IPS DF 6.9 (cell line): ENCODE measurements at regions not wholly inside any gene's neighbourhood (a gene's known extent, or its start where the extent isn't known, plus 50 kb on each side); places are given as distances from the start of the nearest gene placed in this dataset.

Experiments used
- DNase-seq: peaks from one replicate; pipeline ENCODE4 v3.0.0-alpha.2; 2013; ENCODE audit warnings: low read depth, low spot score
- H3K27ac ChIP-seq: one replicate; pipeline ENCODE4 v1.5.1; 2013; ENCODE audit warnings: low read length, control low read depth
- H3K27me3 ChIP-seq: 2 replicates; pipeline ENCODE4 v1.6.1; 2013; ENCODE audit warnings: mild to moderate bottlenecking, low read length; ENCODE audit not compliant: control insufficient read depth, insufficient read depth
- H3K36me3 ChIP-seq: 2 replicates; pipeline ENCODE4 v1.6.1; 2013; ENCODE audit warnings: low read length; ENCODE audit not compliant: control insufficient read depth, insufficient read depth
- H3K4me1 ChIP-seq: 2 replicates; pipeline ENCODE4 v1.6.1; 2013; ENCODE audit warnings: low read length; ENCODE audit not compliant: control insufficient read depth, insufficient read depth
- H3K4me3 ChIP-seq: 2 replicates; pipeline ENCODE4 v1.5.1; 2013; ENCODE audit warnings: mild to moderate bottlenecking, low read length
- H3K9me3 ChIP-seq: 2 replicates; pipeline ENCODE4 v1.6.1; 2013; ENCODE audit warnings: low read length, inconsistent platforms; ENCODE audit not compliant: control insufficient read depth, insufficient read depth
- WGBS: extraction: QIAGEN DNeasy Blood & Tissue Kit; methylation state at CpG from one replicate; pipeline ENCODE4 v1.1.7; 2013; ENCODE audit warnings: mixed read lengths, missing lambda C conversion rate; ENCODE audit not compliant: insufficient read length, insufficient coverage; 5-methylcytosine and 5-hydroxymethylcytosine counted together

DNA sequence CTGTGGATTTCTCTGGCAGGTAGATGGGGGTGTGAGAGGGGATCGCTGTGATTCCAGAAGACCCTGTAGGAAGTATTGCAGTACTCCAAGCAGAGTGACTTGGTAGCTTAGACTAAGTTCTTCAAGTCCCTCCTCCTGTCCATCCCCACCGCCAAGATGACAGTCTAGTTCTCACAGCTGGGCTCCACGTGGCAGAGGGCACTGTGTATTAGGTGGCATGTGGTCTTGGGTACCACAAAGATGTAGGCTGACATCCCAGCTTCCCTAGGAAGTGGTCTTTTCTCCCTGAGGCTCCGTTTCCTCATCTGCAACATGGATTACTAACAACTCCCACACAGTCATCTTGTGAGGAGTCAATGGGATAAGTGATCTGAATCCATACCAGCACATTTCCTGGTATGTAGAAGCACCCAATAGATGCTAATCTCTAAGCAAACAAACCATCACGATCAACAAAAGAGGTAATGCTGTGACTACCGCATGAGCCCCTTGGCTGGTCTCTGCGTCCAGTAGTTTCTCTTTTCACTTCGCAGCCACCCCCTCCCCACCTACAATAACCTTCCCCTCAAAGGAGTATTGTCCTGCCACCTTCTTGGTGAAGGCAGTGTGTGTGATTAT is 349.1 kb upstream of the EEF2KMT start:
- peaks cover 5% of the 10 kb centered on the region; the same call in 1 of the 2 replicates for H3K4me1 ChIP-seq
- no CpG with 5 or more reads among the region's 8 CpGs for WGBS
- H3K27ac ChIP-seq, result no peak overlapping the region
- no peak overlapping the region for H3K4me3 ChIP-seq
- no peak for DNase-seq
- H3K9me3 ChIP-seq, result no peaks in the 10 kb centered on the region
- H3K27me3 ChIP-seq, result no peaks in the 10 kb centered on the region
- H3K36me3 ChIP-seq, result no peaks in the 10 kb centered on the region

DNA sequence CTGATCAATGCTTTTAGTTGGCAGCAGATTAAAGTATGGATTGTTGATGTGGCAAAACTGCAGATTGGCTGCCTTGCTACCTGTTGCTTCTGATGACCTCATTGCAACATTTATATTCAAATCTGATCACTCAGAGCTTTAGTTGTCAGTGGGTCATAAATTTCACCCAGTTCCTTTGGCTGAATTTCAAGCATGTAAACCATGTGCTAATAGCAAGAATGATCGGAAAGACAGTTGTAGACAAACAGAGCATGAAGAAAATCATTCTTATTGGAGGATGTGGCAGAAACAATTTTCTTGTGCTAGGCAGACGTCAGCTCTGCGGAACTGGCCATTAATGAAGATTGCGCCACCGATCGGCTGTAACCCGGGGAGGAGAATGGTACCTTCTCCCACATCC is 346.6 kb upstream of the EEF2KMT start:
- H3K36me3 ChIP-seq, result no peaks in the 10 kb centered on the region

DNA sequence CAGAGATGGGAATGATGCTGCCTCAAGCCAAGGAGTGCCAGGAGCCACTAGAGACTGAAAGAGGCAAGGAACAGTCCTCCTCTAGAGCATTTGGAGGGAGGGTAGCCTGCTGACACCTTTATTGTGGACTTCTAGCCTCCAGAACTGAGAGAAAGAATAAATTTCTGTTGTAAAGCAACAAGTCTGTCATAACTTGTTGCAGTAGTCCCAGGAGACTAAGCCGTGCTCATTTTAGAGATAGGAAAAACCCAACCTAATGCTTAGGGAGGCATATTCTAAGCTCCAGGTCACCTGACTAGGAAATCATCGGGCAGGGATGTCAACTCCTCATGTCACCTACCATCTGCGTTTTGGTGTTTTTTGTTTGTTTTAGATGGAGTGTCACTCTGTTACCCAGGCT is 345.4 kb upstream of the EEF2KMT start:
- peaks cover 2% of the 10 kb centered on the region; the same call in 1 of the 2 replicates for H3K4me1 ChIP-seq
- H3K27ac ChIP-seq, result no peak overlapping the region
- no peaks in the 10 kb centered on the region for H3K9me3 ChIP-seq
- DNase-seq, result no peak
- H3K27me3 ChIP-seq, result no peaks in the 10 kb centered on the region
- no CpG with 5 or more reads among the region's 3 CpGs for WGBS
- H3K36me3 ChIP-seq, result no peaks in the 10 kb centered on the region
- H3K4me3 ChIP-seq, result no peak overlapping the region

More for the DNA sequence above, 346.6 kb upstream of the EEF2KMT start:
- no peak overlapping the region for H3K4me3 ChIP-seq
- H3K4me1 ChIP-seq, result peaks cover 2% of the 10 kb centered on the region; the same call in 1 of the 2 replicates
- no peaks in the 10 kb centered on the region for H3K27me3 ChIP-seq
- H3K27ac ChIP-seq, result no peak overlapping the region
- no peaks in the 10 kb centered on the region for H3K9me3 ChIP-seq
- no peak for DNase-seq
- no CpG with 5 or more reads among the region's 7 CpGs for WGBS

DNA sequence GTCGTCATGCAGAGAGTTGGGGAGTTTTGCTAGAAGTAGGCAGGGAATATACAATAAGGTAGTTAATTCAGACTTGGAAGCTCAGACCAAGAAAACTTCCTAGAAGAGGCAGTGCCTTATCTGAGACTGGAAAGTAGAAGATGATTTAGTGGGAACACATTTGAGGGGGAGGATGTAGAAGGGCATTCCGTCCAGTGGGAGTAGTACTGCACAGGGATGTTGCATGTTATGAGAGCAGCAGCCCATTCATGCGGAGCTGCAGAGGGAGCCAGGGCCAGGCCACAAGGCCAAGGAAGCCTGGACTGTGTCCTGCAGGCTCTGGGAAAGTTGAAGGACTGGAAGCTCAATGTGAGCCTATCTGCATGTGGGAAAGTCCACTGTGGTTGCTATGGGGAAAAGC is 344.5 kb upstream of the EEF2KMT start:
- Histone ChIP-seq H3K4me1 (peaks cover 2% of the 10 kb centered on the region; the same call in 1 of the 2 replicates), H3K36me3 (no peaks in the 10 kb centered on the region), H3K9me3 (no peaks in the 10 kb centered on the region), H3K27me3 (no peaks in the 10 kb centered on the region), H3K27ac (no peak overlapping the region), H3K4me3 (no peak overlapping the region)
- WGBS, result no CpG with 5 or more reads among the region's 3 CpGs
- no peak for DNase-seq

DNA sequence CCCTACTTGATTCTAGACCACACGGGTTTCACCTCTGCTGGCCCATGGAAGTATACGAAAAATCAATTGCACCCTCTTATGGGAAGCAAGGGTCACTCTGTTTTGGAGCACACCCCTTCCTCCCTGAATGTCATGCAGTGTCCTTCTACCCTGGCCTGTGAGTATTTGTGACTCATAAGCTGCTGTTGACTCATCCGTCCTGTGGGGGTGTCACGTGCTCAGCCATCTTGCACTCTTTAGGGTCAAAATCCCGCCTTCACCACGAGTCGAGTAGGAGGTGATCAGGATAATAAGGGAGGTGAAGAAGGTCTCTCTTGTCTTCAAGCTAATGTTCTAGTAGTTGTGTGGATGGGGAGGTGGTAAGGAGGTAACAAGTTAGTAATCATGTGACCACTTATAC is 341.0 kb upstream of the EEF2KMT start:
- H3K4me1 ChIP-seq, result no peaks in the 10 kb centered on the region; the same call in 1 of the 2 replicates
- no peaks in the 10 kb centered on the region for H3K36me3 ChIP-seq
- H3K27me3 ChIP-seq, result no peaks in the 10 kb centered on the region
- no peaks in the 10 kb centered on the region for H3K9me3 ChIP-seq
- no peak overlapping the region for H3K27ac ChIP-seq
- WGBS, result no CpG with 5 or more reads among the region's 7 CpGs
- no peak for DNase-seq
- H3K4me3 ChIP-seq, result no peak overlapping the region

DNA sequence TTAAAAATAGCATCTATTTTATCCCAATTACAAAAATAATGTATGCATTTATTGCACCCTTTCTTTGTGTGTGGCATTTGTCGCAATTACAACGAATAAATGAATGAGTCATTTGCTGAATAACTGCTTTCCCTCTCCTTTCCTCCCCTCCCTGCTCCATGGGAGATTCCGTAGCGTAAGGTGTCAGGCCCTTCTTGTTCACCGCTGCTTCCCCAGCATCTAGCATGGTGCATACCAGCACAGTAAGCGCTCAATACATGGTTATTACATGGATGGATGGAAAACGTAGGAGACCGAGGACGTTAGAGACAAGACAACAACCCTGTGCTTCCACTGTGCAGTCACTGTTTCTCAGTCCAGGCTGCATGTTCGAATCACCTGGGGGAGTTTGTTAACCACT is 336.0 kb upstream of the EEF2KMT start:
- no peaks in the 10 kb centered on the region for H3K27me3 ChIP-seq
- H3K4me1 ChIP-seq, result peaks cover 2% of the 10 kb centered on the region; the same call in 1 of the 2 replicates
- DNase-seq, result no peak
- H3K36me3 ChIP-seq, result no peaks in the 10 kb centered on the region
- no peak overlapping the region for H3K4me3 ChIP-seq
- WGBS, result no CpG with 5 or more reads among the region's 10 CpGs
- no peak overlapping the region for H3K27ac ChIP-seq
- no peaks in the 10 kb centered on the region for H3K9me3 ChIP-seq

DNA sequence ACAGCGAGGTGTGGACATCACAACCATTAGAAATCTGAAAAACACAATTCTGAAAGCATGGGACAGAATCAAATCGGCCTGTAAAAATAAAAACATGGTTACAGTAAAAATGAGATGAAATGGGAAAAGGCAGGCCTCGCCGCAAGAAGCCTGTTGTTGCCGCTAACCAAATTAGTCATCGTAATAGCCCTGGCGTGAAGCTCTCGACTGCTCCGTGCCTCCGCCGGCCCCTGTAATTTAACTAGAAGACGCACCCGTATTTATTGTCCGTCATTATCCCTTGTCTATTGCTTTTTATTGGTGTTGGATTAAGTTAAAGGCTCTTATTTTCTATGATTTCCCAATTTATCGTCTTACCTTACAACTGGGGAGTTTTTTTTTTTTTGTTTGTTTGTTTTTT is 334.6 kb upstream of the EEF2KMT start:
- WGBS, result no CpG with 5 or more reads among the region's 15 CpGs
- no peak for DNase-seq
- no peak overlapping the region for H3K4me3 ChIP-seq
- H3K27me3 ChIP-seq, result no peaks in the 10 kb centered on the region
- H3K36me3 ChIP-seq, result no peaks in the 10 kb centered on the region
- no peak overlapping the region for H3K27ac ChIP-seq
- peaks cover 2% of the 10 kb centered on the region; the same call in 1 of the 2 replicates for H3K4me1 ChIP-seq
- no peaks in the 10 kb centered on the region for H3K9me3 ChIP-seq

DNA sequence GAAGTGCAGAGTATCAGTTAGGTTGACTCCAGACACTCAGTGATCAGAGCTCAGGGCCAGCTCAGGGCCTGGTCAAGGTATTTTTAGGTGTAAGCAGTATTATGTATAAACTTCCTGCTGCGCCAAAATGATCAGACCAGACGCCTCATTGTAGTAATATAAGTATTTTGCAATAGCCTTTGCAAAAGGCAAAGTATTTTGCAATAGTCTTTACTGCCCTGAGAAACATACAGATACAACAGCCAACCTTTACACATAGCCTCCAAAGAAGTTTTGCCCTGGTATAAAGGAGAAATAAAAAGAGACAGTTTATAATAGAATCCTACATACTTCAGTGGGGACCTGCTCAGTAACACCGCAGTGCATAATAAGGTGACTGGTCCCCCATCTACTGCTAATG is 333.0 kb upstream of the EEF2KMT start:
- H3K27ac ChIP-seq, result no peak overlapping the region
- WGBS, result no CpG with 5 or more reads among the region's 3 CpGs
- DNase-seq, result no peak

DNA sequence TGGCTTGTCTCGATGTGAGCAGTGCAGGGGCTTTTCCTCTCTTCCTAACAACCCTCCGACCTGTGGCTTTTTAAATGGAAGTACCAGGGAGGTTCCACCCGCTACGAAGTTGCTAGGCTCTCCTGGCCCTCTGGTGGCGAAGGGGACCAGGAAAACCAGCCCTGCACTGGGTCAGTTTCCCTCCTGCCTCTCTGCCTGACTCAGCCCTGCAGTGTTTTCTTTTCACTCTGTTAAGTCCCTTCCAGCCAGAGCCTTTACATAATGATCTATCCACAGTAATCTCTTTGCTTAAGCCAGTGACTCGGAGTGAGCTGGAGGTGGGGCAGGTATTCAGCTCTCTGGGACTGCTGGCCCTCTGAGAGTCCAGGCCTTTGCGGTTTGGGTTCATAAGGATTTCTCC is 331.3 kb upstream of the EEF2KMT start:
- no peak overlapping the region for H3K27ac ChIP-seq
- H3K27me3 ChIP-seq, result no peaks in the 10 kb centered on the region
- no CpG with 5 or more reads among the region's 7 CpGs for WGBS
- no peaks in the 10 kb centered on the region for H3K9me3 ChIP-seq
- DNase-seq, result no peak
- no peak overlapping the region for H3K4me3 ChIP-seq
- H3K36me3 ChIP-seq, result no peaks in the 10 kb centered on the region
- H3K4me1 ChIP-seq, result peaks cover 2% of the 10 kb centered on the region; the same call in 1 of the 2 replicates

More for the DNA sequence above, 333.0 kb upstream of the EEF2KMT start:
- Histone ChIP-seq H3K36me3 (no peaks in the 10 kb centered on the region), H3K9me3 (no peaks in the 10 kb centered on the region), H3K27me3 (no peaks in the 10 kb centered on the region), H3K4me1 (peaks cover 2% of the 10 kb centered on the region; the same call in 1 of the 2 replicates), H3K4me3 (no peak overlapping the region)

DNA sequence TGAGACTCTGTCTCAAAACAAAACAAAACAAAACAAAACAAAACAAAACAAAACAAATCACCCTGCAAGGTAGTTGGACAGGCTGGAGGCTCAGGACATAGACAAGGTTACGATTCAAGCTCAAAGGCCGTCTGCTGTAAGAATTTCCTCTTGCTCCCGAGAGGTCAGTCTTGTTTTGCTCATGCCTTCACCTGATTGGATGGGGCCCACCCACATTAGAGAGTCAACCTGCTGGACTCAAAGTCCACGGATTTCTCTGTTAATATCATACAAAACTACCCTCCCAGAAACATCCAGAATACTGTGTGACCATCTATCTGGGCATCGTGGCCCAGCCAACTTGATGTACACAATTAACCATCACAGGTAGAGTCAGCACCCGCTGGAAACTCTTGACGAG is 330.0 kb upstream of the EEF2KMT start:
- H3K4me1 ChIP-seq, result peaks cover 2% of the 10 kb centered on the region; the same call in 1 of the 2 replicates
- H3K36me3 ChIP-seq, result no peaks in the 10 kb centered on the region
- H3K27ac ChIP-seq, result no peak overlapping the region
- H3K4me3 ChIP-seq, result no peak overlapping the region
- DNase-seq, result no peak
- no peaks in the 10 kb centered on the region for H3K27me3 ChIP-seq
- WGBS, result no CpG with 5 or more reads among the region's 7 CpGs
- H3K9me3 ChIP-seq, result no peaks in the 10 kb centered on the region
